ENCODE measurements at regions not wholly inside any gene's neighbourhood (a gene's known extent, or its start where the extent isn't known, plus 50 kb on each side); places are given as distances from the start of the nearest gene placed in this dataset.
"Not testable (repeated sequence)": the region's sequence is repeated elsewhere in the genome, so short reads cannot be mapped to it uniquely, and the experiment has no call there.

- TF ChIP-seq, protein P1, sequence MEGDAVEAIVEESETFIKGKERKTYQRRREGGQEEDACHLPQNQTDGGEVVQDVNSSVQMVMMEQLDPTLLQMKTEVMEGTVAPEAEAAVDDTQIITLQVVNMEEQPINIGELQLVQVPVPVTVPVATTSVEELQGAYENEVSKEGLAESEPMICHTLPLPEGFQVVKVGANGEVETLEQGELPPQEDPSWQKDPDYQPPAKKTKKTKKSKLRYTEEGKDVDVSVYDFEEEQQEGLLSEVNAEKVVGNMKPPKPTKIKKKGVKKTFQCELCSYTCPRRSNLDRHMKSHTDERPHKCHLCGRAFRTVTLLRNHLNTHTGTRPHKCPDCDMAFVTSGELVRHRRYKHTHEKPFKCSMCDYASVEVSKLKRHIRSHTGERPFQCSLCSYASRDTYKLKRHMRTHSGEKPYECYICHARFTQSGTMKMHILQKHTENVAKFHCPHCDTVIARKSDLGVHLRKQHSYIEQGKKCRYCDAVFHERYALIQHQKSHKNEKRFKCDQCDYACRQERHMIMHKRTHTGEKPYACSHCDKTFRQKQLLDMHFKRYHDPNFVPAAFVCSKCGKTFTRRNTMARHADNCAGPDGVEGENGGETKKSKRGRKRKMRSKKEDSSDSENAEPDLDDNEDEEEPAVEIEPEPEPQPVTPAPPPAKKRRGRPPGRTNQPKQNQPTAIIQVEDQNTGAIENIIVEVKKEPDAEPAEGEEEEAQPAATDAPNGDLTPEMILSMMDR (IDR thresholded peaks at IDR 0.05 in 4 of 5, conservative IDR thresholded peaks at IDR 0.05 in 1 of 5), result not testable (repeated sequence)
- not testable (repeated sequence) for TF ChIP-seq POLR2A (IDR thresholded peaks at IDR 0.05)
Measured at GRCh38 chr9:99498979-99499378, 276.9 kb downstream of the SEC61B start.
